Neural cell (in vitro differentiated cells): ENCODE measurements at regions not wholly inside any gene's neighbourhood (a gene's known extent, or its start where the extent isn't known, plus 50 kb on each side); places are given as distances from the start of the nearest gene placed in this dataset.

Source experiments
- H2AFZ ChIP-seq: fragments of 200-600, 300-800 bp; sonication (generic), shearing (Covaris generic); 2 replicates; pipeline ENCODE4 v1.6.0; 2014; ENCODE audit warnings: low read depth, mild to moderate bottlenecking, antibody characterized with exemption, low read length, moderate library complexity
- H3F3A ChIP-seq: fragments of 200-600 bp; shearing (Covaris generic); 2 replicates; pipeline ENCODE4 v1.6.1; 2016; ENCODE audit warnings: mild to moderate bottlenecking, moderate library complexity, mixed read lengths, antibody characterized with exemption, low read length; ENCODE audit not compliant: insufficient read depth, poor library complexity, severe bottlenecking
- H3K27ac ChIP-seq: fragments of 200-600, 300-800 bp; sonication (generic), shearing (Covaris generic); 2 replicates; pipeline ENCODE4 v1.5.1; 2014; ENCODE audit warnings: mild to moderate bottlenecking, low read length, moderate library complexity
- H3K27me3 ChIP-seq: fragments of 300-800, 200-600 bp; sonication (generic), shearing (Covaris generic); 2 replicates; pipeline ENCODE4 v1.6.0; 2014; ENCODE audit warnings: mild to moderate bottlenecking, low read depth, low read length, moderate library complexity; ENCODE audit not compliant: insufficient read depth
- H3K36me3 ChIP-seq: fragments of 300-800, 200-600 bp; sonication (generic), shearing (Covaris generic); 2 replicates; pipeline ENCODE4 v1.5.1; 2014; ENCODE audit warnings: mild to moderate bottlenecking, antibody characterized with exemption, low read length, moderate library complexity; ENCODE audit not compliant: insufficient read depth
- H3K4me2 ChIP-seq: fragments of 300-800, 200-600 bp; sonication (generic), shearing (Covaris generic); 2 replicates; pipeline ENCODE4 v1.6.0; 2014; ENCODE audit warnings: mild to moderate bottlenecking, low read length
- H3K4me3 ChIP-seq: fragments of 300-800, 200-600 bp; sonication (generic), shearing (Covaris generic); 2 replicates; pipeline ENCODE4 v1.5.1; 2014; ENCODE audit warnings: mild to moderate bottlenecking, low read length, moderate library complexity
- H3K79me2 ChIP-seq: fragments of 200-600 bp; shearing (Covaris generic); replicated peaks from 2 replicates; pipeline ENCODE4 v1.6.0; 2014; ENCODE audit warnings: mild to moderate bottlenecking, low read length, moderate library complexity; ENCODE audit not compliant: insufficient read depth
- H3K9ac ChIP-seq: fragments of 300-800, 200-600 bp; sonication (generic), shearing (Covaris generic); 2 replicates; pipeline ENCODE4 v1.6.1; 2016; ENCODE audit warnings: mild to moderate bottlenecking, low read length, mixed read lengths
- H3K9me2 ChIP-seq: fragments of 200-600 bp; shearing (Covaris generic); 2 replicates; pipeline ENCODE4 v1.6.1; 2016; ENCODE audit warnings: mild to moderate bottlenecking, low read length, mixed read lengths; ENCODE audit not compliant: insufficient read depth
- H3K9me3 ChIP-seq: fragments of 200-600, 300-800 bp; sonication (generic), shearing (Covaris generic); 2 replicates; pipeline ENCODE4 v1.6.1; 2016; ENCODE audit warnings: mild to moderate bottlenecking, mixed run types, low read length, moderate library complexity, mixed read lengths
- H4K20me1 ChIP-seq: fragments of 200-600 bp; shearing (Covaris generic); 2 replicates; pipeline ENCODE4 v1.6.1; 2016; ENCODE audit warnings: mild to moderate bottlenecking, mixed run types; ENCODE audit not compliant: insufficient read depth
- EP300 ChIP-seq: fragments of 450-650 bp; conservative IDR thresholded peaks from 2 replicates; pipeline ENCODE4 v1.6.1; 2014; ENCODE audit warnings: antibody characterized with exemption, mild to moderate bottlenecking, moderate library complexity; ENCODE audit not compliant: poor library complexity, severe bottlenecking
- EZH2 ChIP-seq: fragments of 200-600, 300-800 bp; shearing (Covaris generic), sonication (generic); IDR thresholded peaks from 2 replicates; pipeline ENCODE4 v1.6.1; 2014; ENCODE audit warnings: antibody characterized with exemption, low read length, borderline replicate concordance, mild to moderate bottlenecking; ENCODE audit not compliant: insufficient read depth, poor library complexity, severe bottlenecking
- MXI1 ChIP-seq: fragments of 450-650 bp; conservative IDR thresholded peaks from 2 replicates; pipeline ENCODE4 v1.6.1; 2014; ENCODE audit warnings: antibody characterized with exemption, mild to moderate bottlenecking; ENCODE audit not compliant: poor library complexity, severe bottlenecking
- POLR2AphosphoS5 ChIP-seq: IDR thresholded peaks from 2 replicates; pipeline ENCODE4 v1.6.1; 2012
- TF ChIP-seq, protein P1 (sequence below): IDR thresholded peaks from 2 replicates; pipeline ENCODE4 v1.6.1; 2012; ENCODE audit warnings: borderline replicate concordance
- TF ChIP-seq, protein P2 (sequence below): fragments of 450-650 bp; IDR thresholded peaks from 2 replicates; pipeline ENCODE4 v1.5.1; 2014; ENCODE audit warnings: antibody characterized with exemption, mild to moderate bottlenecking, moderate library complexity; ENCODE audit not compliant: poor library complexity, severe bottlenecking

DNA sequence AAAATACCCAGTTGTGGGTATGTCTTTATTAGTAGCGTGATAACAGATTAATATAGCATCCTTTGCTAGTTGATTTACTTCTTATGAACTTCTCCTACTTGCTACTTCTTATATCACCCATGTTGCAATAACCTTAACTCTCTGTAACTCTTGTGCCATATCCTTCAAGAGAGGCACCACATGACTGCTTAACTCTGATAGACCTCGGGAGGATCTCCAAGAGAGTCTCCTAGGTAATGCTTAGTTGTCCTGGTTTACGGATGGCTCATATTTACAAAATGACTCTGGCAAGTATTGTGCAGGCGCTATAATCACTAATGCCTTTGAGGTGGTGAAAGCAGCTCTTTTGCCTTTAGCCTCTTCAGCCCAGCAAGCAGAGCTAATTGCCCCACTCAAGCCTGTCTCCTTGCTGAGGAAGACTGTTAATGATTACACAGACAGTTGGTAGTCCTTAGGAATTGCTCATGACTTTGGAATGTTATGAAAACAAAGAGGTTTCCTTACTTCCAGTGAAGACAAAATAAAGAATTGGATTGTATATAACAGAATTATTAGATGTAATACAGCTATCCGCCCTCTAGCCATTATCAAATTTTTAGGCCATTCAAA is 1305.8 kb downstream of the PCDH7 start:
- no peak overlapping the region for H3K4me3 ChIP-seq
- H4K20me1 ChIP-seq, result no peaks in the 10 kb centered on the region
- H3K79me2 ChIP-seq, result no peaks in the 10 kb centered on the region
- H3K27ac ChIP-seq, result no peak overlapping the region
- H3K36me3 ChIP-seq, result no peaks in the 10 kb centered on the region
- no peaks in the 10 kb centered on the region for H3K9me3 ChIP-seq
- no peak overlapping the region for H3K4me2 ChIP-seq
- no peak overlapping the region for H2AFZ ChIP-seq
- H3F3A ChIP-seq, result no peaks in the 10 kb centered on the region
- TF ChIP-seq POLR2AphosphoS5, result peak; percentile 37
- TF ChIP-seq, protein P1, sequence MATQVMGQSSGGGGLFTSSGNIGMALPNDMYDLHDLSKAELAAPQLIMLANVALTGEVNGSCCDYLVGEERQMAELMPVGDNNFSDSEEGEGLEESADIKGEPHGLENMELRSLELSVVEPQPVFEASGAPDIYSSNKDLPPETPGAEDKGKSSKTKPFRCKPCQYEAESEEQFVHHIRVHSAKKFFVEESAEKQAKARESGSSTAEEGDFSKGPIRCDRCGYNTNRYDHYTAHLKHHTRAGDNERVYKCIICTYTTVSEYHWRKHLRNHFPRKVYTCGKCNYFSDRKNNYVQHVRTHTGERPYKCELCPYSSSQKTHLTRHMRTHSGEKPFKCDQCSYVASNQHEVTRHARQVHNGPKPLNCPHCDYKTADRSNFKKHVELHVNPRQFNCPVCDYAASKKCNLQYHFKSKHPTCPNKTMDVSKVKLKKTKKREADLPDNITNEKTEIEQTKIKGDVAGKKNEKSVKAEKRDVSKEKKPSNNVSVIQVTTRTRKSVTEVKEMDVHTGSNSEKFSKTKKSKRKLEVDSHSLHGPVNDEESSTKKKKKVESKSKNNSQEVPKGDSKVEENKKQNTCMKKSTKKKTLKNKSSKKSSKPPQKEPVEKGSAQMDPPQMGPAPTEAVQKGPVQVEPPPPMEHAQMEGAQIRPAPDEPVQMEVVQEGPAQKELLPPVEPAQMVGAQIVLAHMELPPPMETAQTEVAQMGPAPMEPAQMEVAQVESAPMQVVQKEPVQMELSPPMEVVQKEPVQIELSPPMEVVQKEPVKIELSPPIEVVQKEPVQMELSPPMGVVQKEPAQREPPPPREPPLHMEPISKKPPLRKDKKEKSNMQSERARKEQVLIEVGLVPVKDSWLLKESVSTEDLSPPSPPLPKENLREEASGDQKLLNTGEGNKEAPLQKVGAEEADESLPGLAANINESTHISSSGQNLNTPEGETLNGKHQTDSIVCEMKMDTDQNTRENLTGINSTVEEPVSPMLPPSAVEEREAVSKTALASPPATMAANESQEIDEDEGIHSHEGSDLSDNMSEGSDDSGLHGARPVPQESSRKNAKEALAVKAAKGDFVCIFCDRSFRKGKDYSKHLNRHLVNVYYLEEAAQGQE, result peak; percentile 53
- TF ChIP-seq, protein P2, sequence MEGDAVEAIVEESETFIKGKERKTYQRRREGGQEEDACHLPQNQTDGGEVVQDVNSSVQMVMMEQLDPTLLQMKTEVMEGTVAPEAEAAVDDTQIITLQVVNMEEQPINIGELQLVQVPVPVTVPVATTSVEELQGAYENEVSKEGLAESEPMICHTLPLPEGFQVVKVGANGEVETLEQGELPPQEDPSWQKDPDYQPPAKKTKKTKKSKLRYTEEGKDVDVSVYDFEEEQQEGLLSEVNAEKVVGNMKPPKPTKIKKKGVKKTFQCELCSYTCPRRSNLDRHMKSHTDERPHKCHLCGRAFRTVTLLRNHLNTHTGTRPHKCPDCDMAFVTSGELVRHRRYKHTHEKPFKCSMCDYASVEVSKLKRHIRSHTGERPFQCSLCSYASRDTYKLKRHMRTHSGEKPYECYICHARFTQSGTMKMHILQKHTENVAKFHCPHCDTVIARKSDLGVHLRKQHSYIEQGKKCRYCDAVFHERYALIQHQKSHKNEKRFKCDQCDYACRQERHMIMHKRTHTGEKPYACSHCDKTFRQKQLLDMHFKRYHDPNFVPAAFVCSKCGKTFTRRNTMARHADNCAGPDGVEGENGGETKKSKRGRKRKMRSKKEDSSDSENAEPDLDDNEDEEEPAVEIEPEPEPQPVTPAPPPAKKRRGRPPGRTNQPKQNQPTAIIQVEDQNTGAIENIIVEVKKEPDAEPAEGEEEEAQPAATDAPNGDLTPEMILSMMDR, result no peak
- H3K9me2 ChIP-seq, result no peaks in the 10 kb centered on the region
- no peak overlapping the region for H3K9ac ChIP-seq
- H3K27me3 ChIP-seq, result no peaks in the 10 kb centered on the region

GRCh38 chr4:32030406-32030805 is 1310.2 kb downstream of the PCDH7 start:
- Histone ChIP-seq H3K27ac (no peak overlapping the region), H3K9ac (no peak overlapping the region), H3K27me3 (no peaks in the 10 kb centered on the region), H2AFZ (no peak overlapping the region), H3K4me3 (no peak overlapping the region), H3K36me3 (no peaks in the 10 kb centered on the region), H3F3A (no peaks in the 10 kb centered on the region), H3K79me2 (no peaks in the 10 kb centered on the region), H3K4me2 (no peak overlapping the region), H3K9me3 (no peaks in the 10 kb centered on the region), H3K9me2 (no peaks in the 10 kb centered on the region), H4K20me1 (no peaks in the 10 kb centered on the region)
- TF ChIP-seq, protein P1, result no peak
- TF ChIP-seq MXI1, result no peak
- TF ChIP-seq, protein P2, result no peak
- no peak for TF ChIP-seq EZH2
- no peak for TF ChIP-seq EP300
